GM19463 (cell line): ENCODE measurements at regions not wholly inside any gene's neighbourhood (a gene's known extent, or its start where the extent isn't known, plus 50 kb on each side); places are given as distances from the start of the nearest gene placed in this dataset.
A peak's percentile ranks its signal among the peaks of the same experiment; 100 is the strongest.

Experiments used
- ATAC-seq: cut with Tn5 transposase; IDR thresholded peaks from one replicate; pipeline ENCODE4 v1.9.1; 2021; ENCODE audit warnings: mild to moderate bottlenecking, moderate library complexity; ENCODE audit not compliant: unreplicated experiment

GRCh38 chr6:137731600-137731959, 135.5 kb upstream of the TNFAIP3 start:
- no peak for ATAC-seq

- no peak for ATAC-seq
These were observed 135.0 kb upstream of the TNFAIP3 start for GRCh38 chr6:137731960-137732616.

GRCh38 chr6:137733372-137733771, 133.7 kb upstream of the TNFAIP3 start:
- ATAC-seq: no peak

GRCh38 chr6:137734005-137734874, 132.8 kb upstream of the TNFAIP3 start:
- ATAC-seq: no peak

GRCh38 chr6:137734875-137735182, 132.2 kb upstream of the TNFAIP3 start:
- no peak for ATAC-seq

GRCh38 chr6:137736048-137736818, 130.8 kb upstream of the TNFAIP3 start:
- ATAC-seq: peak; percentile 87

- no peak for ATAC-seq
These were observed 130.1 kb upstream of the TNFAIP3 start for GRCh38 chr6:137736911-137737310.

- no peak for ATAC-seq
These were observed 129.0 kb upstream of the TNFAIP3 start for GRCh38 chr6:137737836-137738596.

GRCh38 chr6:137738931-137739504, 128.0 kb upstream of the TNFAIP3 start:
- no peak for ATAC-seq

GRCh38 chr6:137739544-137739943, 127.5 kb upstream of the TNFAIP3 start:
- no peak for ATAC-seq

- ATAC-seq: no peak
These were observed 126.8 kb upstream of the TNFAIP3 start for GRCh38 chr6:137740091-137740755.

GRCh38 chr6:137740967-137741761, 125.9 kb upstream of the TNFAIP3 start:
- no peak for ATAC-seq

GRCh38 chr6:137743493-137743892, 123.6 kb upstream of the TNFAIP3 start:
- no peak for ATAC-seq

GRCh38 chr6:137744877-137745276, 122.2 kb upstream of the TNFAIP3 start:
- ATAC-seq: peak; percentile 92

GRCh38 chr6:137745321-137745720, 121.7 kb upstream of the TNFAIP3 start:
- ATAC-seq: no peak

- no peak for ATAC-seq
These were observed 120.8 kb upstream of the TNFAIP3 start for GRCh38 chr6:137746264-137746663.

- no peak for ATAC-seq
These were observed 117.3 kb upstream of the TNFAIP3 start for GRCh38 chr6:137749696-137750211.

- ATAC-seq: no peak
These were observed 116.8 kb upstream of the TNFAIP3 start for GRCh38 chr6:137750297-137750696.
